NT2/D1 (cell line): ENCODE measurements at regions not wholly inside any gene's neighbourhood (a gene's known extent, or its start where the extent isn't known, plus 50 kb on each side); places are given as distances from the start of the nearest gene placed in this dataset.

Experiments
- SUZ12 ChIP-seq: IDR thresholded peaks from 2 replicates; pipeline ENCODE4 v1.6.1; 2011; ENCODE audit not compliant: insufficient read length, insufficient read depth; ENCODE audit errors: extremely low read depth
- YY1 ChIP-seq: IDR thresholded peaks from 2 replicates; pipeline ENCODE4 v1.6.1; 2011; ENCODE audit not compliant: insufficient read length, insufficient read depth

- TF ChIP-seq YY1 = no peak
- no peak for TF ChIP-seq SUZ12
Observed at GRCh38 chr5:106094839-106095238, 1575.9 kb downstream of the EFNA5 start.
